Colonic mucosa (tissue), 4 donors: ENCODE measurements at regions not wholly inside any gene's neighbourhood (a gene's known extent, or its start where the extent isn't known, plus 50 kb on each side); places are given as distances from the start of the nearest gene placed in this dataset.

Experiments
- DNase-seq: peaks from one replicate; pipeline ENCODE4 v3.0.0-alpha.2; 2020
- H3K27ac ChIP-seq: fragments of 200-600 bp; one replicate; pipeline ENCODE4 v1.8.0; 2021
- H3K27me3 ChIP-seq: fragments of 200-600 bp; one replicate; pipeline ENCODE4 v1.8.0; 2021
- H3K36me3 ChIP-seq: fragments of 200-600 bp; one replicate; pipeline ENCODE4 v1.8.0; 2021
- H3K4me1 ChIP-seq: fragments of 200-600 bp; one replicate; pipeline ENCODE4 v1.8.0; 2021; ENCODE audit warnings: mild to moderate bottlenecking
- H3K4me3 ChIP-seq: fragments of 200-600 bp; one replicate; pipeline ENCODE4 v1.8.0; 2021
- H3K9ac ChIP-seq, 2 donors: one replicate each; pipeline ENCODE4 v1.7.0; 2013; ENCODE audit warnings: control low read depth in 2 of 2, low read depth in 2 of 2, low read length in 2 of 2
- H3K9me3 ChIP-seq: fragments of 200-600 bp; one replicate; pipeline ENCODE4 v1.8.0; 2021
- intact Hi-C: fragments of 100-400 bp; cut with DNase I; formaldehyde crosslinking; loops from one replicate; pipeline ENCODE4 v1.14.1; 2022
- TF ChIP-seq, protein P1 (sequence below): fragments of 200-600 bp; IDR thresholded peaks from one replicate; pipeline ENCODE4 v1.8.0; 2022; ENCODE audit warnings: antibody characterized with exemption, mild to moderate bottlenecking
- donor health status: healthy.
- donor health status: DM: no; HTN: no; CAD: no.
- donor health status: DM: no; HTN: no; CAD: no.

DNA sequence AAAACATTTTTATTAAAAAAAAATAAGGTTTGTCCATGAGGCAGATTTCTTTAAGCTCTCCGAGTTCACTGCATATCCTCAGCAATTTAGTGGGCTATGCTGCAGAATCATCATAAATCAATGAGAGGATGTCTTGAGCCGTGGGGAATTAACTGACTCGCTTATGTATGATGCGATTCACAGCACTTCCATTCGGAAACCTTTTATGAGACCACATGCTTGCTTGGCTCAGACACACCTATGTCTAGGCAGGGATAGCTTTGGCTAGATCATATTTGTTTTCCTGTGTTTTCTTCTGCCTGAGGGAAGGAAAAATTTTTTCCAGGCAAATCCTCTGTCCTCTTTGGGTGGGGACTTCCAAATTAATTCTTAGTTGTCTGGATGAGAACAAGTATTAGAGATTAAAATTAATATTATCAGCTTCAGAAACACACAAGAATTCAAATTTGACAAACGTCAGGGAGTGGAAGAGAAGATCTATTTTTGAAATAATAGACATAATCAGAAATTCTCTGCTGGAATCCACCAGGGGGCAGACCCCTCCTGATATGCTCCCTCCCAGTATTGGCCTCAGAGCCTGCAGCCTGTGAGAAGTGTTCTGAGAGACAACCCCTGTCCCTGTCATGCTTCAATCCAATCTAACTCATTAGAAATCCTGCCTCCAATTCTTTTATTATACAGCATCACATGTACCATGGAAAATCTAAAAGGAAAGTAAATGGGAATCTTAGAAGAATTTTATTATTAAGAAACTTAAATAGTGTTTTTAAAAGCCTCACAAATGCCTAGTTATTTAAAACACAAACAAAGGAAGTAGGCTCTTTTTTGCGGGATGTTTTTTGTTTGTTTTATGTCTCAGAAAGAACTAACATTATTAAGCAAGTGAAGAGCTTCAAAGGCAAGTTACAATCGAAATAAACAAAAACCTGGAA lies 345.1 kb upstream of the TACR3 start:
- no peaks in the 10 kb centered on the region for H3K27me3 ChIP-seq
- no peak overlapping the region for H3K4me3 ChIP-seq
- TF ChIP-seq, protein P1, sequence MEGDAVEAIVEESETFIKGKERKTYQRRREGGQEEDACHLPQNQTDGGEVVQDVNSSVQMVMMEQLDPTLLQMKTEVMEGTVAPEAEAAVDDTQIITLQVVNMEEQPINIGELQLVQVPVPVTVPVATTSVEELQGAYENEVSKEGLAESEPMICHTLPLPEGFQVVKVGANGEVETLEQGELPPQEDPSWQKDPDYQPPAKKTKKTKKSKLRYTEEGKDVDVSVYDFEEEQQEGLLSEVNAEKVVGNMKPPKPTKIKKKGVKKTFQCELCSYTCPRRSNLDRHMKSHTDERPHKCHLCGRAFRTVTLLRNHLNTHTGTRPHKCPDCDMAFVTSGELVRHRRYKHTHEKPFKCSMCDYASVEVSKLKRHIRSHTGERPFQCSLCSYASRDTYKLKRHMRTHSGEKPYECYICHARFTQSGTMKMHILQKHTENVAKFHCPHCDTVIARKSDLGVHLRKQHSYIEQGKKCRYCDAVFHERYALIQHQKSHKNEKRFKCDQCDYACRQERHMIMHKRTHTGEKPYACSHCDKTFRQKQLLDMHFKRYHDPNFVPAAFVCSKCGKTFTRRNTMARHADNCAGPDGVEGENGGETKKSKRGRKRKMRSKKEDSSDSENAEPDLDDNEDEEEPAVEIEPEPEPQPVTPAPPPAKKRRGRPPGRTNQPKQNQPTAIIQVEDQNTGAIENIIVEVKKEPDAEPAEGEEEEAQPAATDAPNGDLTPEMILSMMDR, result peak; percentile 40
- intact Hi-C loops, result loop anchor here (5.0 kb wide), 2 partner anchors 387 to 797 kb away; no protein-coding TSS in a partner anchor
- H3K27ac ChIP-seq, result no peak overlapping the region
- no peaks in the 10 kb centered on the region for H3K9me3 ChIP-seq
- H3K4me1 ChIP-seq, result no peaks in the 10 kb centered on the region
- H3K9ac ChIP-seq, result no peak overlapping the region
- H3K36me3 ChIP-seq, result no peaks in the 10 kb centered on the region
- DNase-seq, result peak; percentile 25

DNA sequence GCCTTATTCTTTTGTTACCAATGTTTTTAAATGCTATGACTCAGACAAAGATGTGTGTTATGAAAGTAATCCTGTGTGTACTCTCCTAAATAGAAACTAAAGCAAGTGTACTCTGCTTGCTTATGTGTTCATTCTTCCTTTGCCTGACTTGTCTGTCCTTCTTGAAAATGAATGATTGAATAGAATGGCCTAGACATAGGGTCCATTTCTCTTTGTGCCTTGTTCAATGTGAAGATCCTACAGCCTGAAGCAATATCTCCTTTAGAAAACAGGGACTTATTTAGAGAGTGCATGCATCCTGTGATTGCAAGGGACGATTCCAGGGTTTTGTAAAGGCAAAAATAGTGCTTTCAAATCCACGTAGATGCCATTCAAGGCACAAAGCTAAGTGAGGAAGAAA lies 343.6 kb upstream of the TACR3 start:
- no peak for DNase-seq
- no peak overlapping the region for H3K4me3 ChIP-seq
- no peaks in the 10 kb centered on the region for H3K27me3 ChIP-seq
- no peaks in the 10 kb centered on the region for H3K9me3 ChIP-seq
- no peaks in the 10 kb centered on the region for H3K36me3 ChIP-seq
- no peaks in the 10 kb centered on the region for H3K4me1 ChIP-seq
- H3K27ac ChIP-seq, result no peak overlapping the region
- intact Hi-C loops, result no loop called here
- TF ChIP-seq, protein P1, result no peak
- no peak overlapping the region for H3K9ac ChIP-seq

DNA sequence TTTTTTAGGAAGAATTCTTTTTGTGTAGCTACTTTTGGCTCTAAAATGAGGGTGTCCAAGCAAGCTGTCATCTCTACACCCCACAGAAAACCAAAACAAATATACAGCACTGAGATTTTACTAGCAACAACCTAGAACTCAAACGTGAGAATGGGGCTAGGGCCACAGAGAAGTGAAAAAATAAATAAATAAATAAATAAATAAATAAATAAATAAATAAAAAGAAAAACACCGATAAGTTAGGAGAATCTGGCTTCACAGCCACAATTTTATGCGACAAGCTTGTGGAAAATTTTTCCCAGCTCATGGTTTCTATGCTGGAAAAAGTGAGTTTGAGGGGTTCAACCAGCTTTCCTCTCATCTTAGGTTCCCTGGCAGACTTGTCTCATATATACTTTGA lies 324.6 kb upstream of the TACR3 start:
- intact Hi-C loops, result no loop called here

DNA sequence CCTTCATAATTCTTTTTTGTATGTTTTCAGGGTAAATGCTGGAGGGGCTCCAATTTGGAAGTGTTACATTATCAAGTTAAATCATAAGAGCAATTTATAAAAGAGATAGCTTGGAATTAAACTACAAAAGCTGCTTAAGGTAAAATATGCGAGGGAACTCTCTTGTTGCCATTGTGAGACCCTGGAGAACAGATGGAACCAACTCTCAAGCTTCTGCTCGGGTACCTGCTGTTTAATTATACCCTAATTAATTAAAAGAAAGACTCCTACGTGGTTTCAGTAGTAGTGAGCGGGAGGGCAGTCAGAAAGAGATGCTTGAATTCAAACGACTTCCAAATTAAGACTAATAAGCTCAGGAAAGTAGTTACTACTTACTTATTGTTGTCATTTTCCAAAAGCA lies 313.1 kb upstream of the TACR3 start:
- TF ChIP-seq, protein P1, result no peak
- no peaks in the 10 kb centered on the region for H3K36me3 ChIP-seq
- H3K9me3 ChIP-seq, result no peaks in the 10 kb centered on the region
- no peaks in the 10 kb centered on the region for H3K27me3 ChIP-seq
- no peaks in the 10 kb centered on the region for H3K4me1 ChIP-seq
- no peak overlapping the region for H3K4me3 ChIP-seq
- no peak overlapping the region for H3K9ac ChIP-seq
- no peak for DNase-seq
- no peak overlapping the region for H3K27ac ChIP-seq
- intact Hi-C loops, result no loop called here

More for the DNA sequence above, 324.6 kb upstream of the TACR3 start:
- no peak for DNase-seq
- no peak overlapping the region for H3K27ac ChIP-seq
- no peaks in the 10 kb centered on the region for H3K9me3 ChIP-seq
- H3K9ac ChIP-seq, result no peak overlapping the region
- no peaks in the 10 kb centered on the region for H3K36me3 ChIP-seq
- no peaks in the 10 kb centered on the region for H3K27me3 ChIP-seq
- H3K4me1 ChIP-seq, result no peaks in the 10 kb centered on the region
- TF ChIP-seq, protein P1, result no peak
- H3K4me3 ChIP-seq, result no peak overlapping the region

DNA sequence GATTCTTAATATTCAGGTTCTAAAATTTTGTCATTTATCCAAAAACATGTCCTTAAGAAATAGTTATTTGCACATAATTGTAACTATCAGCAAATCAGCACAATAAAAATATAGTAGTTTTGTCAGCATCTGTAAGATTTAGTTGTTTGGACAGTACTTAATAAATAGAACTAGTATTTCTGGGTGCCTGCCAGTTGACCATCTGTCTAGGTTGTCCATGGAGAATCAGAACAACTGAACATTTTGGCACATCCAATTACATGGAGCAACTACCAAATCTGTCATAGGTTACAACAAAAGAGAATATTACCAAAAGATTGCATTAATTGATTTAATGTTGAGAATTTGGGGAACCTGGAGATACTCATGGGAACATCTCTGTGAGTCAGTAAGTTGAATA lies 305.5 kb upstream of the TACR3 start:
- TF ChIP-seq, protein P1, result no peak
- Histone ChIP-seq H3K27ac (no peak overlapping the region), H3K36me3 (no peaks in the 10 kb centered on the region), H3K27me3 (no peaks in the 10 kb centered on the region), H3K4me1 (no peaks in the 10 kb centered on the region), H3K4me3 (no peak overlapping the region), H3K9ac (no peak overlapping the region), H3K9me3 (no peaks in the 10 kb centered on the region)
- intact Hi-C loops, result no loop called here
- no peak for DNase-seq
